COR-L47 (cell line): ENCODE measurements at regions not wholly inside any gene's neighbourhood (a gene's known extent, or its start where the extent isn't known, plus 50 kb on each side); places are given as distances from the start of the nearest gene placed in this dataset.

Experiments
- DNase-seq: peaks from one replicate; lab custom pipeline; 2025; lab: John Stamatoyannopoulos, UW

DNA sequence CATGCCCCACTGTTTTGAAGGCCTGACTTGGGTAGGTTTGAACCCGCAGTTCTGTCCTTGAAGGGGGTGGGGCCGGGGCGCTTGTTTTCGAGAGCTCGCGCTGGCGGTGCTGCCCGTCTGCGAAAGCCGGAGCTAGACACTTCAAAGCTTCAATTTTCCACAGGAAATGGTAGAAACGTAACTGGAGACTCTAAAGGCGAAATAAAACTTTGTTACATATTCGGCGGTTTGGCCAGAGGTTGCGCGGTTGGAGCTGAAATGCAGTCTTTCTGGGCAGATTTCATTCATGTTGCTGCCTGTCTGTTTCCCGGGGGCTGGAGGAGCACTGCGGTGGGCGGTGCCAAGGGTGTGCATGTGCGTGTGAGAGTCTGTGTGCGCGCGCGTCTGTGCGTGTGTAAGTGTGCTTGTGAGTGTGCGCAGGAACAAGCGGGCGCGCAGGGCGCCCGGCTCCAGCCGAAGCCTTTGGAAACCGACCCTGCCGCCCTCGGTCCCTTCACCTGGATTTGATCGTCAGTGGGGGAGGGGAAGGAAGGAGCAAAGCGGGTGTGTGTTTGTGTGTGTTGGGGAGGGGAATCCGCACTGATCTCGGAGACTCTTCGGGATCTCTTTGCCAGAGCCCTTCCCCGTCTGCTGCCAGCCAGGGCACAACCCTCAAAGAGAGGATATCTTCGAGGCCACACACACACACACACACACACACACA, 227.7 kb upstream of the CRY1 start:
- peak; percentile 24 for DNase-seq

DNA sequence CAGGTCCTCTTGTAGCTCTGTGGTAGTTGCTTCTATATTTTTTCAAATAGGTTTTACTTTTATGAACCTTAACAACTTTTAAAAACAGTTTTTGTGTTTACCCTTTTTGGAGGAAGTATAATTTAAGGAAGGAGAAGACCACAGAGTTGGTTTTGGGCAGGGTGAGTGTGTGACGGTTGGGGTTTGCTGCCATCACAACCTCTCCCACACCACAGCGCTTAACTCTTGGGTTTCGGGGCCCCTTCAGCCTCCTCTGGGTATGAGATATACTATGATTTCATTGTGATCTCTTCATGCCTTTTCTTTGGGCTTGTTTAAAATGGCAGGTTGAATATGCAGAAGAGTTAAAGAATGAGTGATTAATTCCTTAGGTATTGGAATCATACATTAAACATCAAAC, 228.7 kb upstream of the CRY1 start:
- DNase-seq = no peak

DNA sequence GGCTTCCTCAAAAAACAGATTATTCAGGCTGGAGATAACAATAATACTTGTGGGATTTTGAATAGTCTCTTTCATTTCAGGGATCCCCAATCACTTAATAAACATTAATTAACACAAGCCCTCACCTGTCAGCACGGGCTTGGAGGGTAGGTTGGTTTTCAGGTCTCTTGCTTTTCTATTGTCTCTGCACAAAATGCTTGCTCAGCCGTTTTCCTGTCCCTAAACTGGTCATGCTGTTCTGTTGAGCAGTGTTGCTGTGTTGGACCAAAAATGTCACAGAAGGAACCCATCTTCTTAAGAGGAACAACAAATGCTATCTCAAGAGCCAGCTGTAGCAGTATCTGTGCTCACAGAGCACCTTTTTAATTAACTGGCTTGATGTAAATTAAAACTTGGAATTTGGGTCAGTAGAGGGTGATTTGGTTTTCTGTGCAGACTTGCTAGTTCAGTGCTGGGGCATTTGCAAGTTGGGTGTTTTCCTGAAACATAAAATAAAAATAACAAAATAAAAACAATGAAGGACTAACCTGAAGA, 231.8 kb upstream of the CRY1 start:
- no peak for DNase-seq

DNA sequence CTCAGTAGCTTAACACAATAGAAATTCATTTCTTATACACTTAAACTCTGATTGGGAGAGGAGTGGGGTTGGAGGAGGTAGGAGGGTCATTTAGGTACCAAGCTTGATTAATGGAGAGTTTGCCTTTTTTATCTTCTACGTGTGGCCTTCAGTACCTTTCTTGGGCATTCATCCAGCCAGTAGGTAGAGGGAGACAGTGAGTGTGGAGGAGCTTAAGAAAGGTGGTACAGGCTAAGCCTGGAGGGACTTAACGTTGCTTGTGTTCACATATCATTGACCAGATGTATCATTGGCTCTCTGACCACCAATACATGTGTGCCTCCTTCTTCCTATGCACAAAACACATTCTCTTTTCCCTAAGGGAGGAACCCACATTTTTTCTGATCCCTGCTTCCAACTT, 232.9 kb upstream of the CRY1 start:
- no peak for DNase-seq

DNA sequence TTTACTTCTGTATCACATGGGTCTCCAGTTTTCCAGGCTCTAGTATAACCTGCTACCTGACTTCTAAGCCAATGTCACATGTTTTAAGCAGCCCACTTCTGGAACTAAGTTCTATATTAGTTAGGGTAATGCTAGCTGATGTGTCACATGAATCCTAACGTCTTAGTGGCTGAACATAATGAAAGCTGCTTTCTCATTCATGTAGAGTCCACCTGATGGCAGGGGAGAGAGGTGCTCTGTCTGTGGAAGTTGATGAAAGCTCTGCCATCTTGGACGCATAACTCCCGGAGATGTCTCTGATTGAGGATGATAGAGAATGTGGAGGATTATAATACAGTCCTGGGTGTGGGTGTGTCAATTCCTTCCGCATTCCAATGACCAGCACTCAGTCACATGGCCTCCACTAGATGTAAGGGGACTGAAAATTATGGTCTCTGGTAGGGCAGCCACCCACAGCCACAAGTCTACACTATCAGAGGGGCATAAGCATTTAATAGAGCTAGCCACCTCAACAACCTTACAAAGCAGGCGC, 234.4 kb upstream of the CRY1 start:
- no peak for DNase-seq

DNA sequence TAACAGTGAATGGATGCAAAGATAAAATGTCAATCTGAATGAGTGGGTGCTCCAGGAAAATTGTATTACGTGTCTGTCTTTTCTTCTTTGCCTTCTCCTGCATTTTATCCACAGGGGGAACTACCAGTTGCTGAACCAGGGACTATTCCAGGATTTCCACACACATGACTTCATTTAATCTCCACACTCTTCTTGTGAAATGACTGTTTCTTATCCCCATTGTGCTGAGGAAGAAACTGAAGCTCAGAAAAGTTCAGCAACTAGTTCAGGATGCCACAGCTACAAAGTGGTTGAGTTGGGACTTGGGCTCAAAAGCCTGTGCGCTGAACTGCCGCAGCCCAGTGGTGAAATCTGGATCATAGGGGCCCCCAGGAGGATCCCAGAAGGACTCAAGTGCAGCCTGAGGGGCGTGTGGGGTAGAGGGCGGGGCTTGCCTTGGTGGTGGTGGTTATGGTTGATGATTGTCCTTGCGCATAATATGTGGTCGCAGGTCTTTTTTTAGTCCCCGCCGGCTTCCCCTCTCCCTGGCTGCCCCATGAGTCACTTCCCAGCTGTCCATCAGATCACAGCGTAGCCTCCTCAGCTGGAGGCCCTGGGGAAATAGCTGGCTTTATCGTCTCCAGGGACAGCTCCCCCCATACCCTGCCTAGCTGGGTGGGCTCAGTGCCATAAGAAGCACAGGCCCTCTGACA, 235.2 kb upstream of the CRY1 start:
- no peak for DNase-seq

DNA sequence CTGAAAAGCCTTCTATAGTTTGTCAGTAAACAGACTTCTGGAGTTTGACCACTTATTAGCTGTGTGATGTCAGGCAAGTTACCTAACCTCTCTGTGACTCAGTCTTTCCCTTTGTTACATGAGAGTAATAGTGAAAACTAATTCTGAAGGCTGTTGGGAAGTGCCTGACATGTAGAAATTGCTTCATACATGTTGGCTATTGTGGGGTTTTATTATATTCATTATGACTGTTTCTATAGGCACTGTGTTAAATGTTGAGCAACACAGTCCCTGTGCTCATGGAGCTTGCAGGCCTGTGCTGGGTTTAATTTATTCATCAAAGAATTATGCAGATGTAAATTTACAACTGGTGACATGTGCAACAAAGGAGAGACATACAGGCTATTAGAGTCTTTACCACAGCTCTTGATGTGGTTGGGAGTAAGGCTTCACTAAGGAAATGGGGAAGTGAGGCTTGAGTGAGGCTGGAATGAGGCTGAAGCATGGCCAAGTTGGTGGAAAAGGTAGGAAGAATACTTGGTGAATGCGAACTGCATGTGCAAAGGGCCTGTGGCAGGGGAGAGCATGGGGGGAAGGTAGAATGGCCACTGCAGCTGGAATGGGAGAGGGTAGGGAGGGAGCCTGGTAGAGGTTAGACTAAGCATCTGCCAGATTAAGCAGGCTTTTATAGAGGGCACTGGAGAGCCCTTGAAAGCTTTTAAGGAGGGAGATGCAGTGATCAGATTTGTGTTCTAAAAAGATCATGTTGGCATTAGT, 236.4 kb upstream of the CRY1 start:
- no peak for DNase-seq

DNA sequence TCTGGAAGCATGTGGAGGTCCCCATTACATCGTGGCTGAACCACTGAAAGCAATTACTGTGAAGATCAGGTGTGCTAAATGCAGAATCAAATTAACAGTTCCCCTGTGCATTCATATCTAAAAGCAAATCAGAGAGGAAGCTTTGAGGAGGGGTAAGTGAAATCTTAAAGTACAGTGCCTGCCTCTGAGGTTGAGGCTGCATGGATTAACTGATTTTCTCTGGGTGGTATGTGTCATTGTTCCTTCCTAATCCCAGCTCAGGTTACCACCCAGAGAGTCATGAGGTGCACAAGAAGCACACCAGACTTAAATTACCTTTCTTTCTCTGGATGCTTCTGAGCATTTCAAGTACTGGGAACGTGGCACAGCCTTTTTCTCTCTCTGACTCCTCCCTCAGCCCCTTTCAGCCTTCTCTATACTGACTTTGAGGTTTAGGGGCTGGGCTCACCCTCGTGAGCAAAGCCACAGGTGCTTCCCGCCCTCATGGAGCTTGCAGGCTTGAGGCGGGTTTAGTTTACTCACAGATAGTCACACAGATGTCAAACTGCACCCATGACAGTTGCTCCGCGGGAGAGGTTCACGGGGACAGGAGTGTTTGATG, 237.6 kb upstream of the CRY1 start:
- DNase-seq = no peak

DNA sequence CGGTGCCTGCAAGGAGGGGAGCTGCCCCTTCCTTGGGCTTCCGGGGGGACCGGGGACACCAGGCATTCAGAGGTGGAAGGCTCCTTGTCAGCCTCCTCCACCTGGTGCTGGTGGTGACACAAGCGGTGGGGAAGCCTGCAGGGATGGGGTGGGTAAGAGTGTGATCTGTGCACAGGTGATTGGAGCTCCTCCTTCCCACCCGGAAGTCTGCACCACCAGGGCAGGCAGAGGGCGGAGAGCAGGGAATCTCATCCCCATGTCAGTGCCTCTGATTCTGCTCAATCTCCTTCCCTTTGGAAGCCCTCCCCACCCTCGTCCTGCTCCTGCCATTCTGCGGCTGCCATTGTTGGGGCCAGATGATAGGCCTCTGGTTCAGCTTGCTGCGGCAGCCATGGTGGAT, 238.1 kb upstream of the CRY1 start:
- no peak for DNase-seq

DNA sequence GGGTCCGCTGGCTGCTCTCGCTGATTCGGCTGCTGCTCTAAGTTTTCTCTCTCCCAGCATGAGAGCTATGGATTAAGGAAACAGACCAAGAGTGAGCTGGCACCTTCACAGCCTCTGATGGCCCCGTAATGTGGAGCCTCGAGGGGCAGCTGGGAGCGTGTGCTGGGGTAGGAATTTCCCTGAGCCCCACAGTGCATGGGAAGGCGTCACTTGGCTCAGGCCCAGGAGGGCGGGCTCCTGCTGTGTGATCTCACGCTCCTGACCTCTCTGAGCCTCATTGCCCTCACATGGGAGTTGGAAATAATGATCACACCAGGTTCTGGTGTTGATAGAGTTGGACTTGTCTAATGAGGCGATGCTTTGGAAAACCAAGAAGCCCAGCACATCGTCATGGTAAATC, 238.6 kb upstream of the CRY1 start:
- DNase-seq = no peak

DNA sequence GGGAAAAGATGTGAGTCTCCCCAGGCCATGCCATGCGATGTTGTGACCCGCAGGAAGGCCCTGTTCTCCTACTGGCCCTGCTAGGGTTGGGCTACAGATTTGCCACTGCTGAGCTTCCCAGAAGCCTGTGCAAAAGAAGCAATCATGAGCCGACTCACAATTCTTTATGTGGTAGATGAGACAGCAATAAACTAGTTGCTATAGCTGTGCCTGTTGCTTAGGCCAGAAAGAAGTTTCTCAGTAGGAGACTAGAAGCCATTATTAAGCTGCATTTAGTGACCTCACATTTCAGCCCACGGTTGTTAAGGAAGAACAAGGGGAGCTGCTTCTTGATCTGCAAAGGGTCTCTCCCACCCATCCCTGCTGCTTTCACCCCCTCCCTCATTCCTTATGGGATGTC, 239.4 kb upstream of the CRY1 start:
- no peak for DNase-seq

DNA sequence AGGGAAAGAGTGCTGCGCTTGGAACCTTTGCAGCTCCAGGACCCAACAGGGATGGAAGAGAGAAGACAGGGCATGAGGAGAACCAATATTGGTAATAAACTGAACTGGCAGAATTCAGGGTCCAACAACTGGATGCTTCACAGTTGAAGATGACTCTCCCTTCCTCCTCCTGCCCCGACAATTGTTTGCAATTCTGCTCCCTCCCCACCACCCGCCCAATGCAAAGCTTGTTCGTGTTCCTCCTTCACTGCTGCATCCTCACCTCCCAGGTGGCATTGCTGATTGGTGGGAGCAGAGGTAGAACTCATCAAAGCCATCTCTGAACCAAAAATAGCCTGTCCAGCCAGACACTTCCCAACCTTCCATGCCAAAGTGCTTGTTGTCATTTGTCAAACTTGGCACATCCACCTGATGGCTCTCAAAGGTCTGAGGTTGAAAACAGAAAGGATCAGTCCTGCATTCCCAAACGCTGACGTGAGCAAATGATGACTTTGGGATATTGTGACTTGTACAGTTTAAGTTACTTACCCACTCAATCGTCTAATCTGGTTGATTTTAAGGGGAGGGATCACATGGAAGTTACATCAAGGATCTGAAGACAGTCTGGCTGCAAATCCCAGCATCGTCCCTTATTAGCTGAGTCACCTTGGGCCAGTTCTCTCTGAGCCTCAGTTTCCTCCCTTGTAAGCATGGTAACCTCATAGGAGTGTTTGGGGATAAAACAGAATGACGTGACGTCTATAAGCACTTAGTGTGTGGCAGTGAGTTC, 242.6 kb upstream of the CRY1 start:
- no peak for DNase-seq

DNA sequence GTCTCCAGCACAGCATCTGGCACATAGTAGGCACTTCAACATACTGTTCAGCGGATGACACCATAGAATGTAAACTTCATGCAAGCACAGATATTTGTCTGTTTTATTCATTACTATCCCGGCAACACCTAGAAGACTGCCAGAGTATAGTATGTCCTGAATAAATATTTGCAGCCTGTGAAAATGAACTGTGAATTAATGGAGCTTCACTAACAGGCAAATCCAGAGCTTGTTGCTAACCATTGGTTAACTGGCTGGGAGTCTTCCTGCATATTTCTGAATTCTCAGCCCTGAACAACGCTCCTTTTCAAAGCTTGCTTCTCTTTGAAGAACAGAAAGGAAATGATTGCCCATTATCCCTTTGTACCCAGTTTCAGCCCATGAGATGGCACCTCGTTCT, 243.3 kb upstream of the CRY1 start:
- no peak for DNase-seq

DNA sequence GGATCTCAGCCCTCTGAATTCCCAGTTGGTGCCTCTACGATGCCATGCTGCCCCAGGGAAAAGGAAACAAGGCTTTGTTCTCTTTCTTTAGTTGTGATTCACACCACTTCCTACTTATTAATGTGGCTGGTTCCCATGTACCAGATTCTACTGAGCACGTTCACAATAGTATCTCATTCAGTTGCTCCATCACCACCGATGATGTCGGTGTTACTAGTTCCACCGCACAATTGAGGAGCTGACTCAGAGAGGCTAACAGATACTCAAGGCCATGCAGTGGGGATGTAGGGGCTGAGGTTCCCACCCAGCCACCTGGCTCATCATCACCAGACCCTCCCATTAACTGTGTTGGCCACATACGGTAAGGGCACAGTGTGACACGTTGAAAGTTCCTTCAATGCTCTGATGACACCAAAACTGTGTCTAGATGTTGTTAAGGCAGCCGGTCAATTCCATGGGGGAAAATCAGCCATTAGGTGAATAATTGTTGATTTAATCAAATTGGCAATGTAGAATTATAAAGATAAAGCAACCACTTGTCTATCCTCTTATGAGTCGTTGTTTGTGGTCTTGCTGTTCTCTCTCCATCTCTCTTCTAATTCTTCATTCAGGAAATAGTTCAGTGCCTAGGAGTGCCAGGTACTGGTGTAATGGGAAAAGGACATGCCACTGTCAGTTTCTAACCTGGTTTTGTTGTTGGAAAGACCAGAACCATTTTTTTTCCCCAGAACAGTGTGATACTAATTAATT, 244.2 kb upstream of the CRY1 start:
- no peak for DNase-seq

DNA sequence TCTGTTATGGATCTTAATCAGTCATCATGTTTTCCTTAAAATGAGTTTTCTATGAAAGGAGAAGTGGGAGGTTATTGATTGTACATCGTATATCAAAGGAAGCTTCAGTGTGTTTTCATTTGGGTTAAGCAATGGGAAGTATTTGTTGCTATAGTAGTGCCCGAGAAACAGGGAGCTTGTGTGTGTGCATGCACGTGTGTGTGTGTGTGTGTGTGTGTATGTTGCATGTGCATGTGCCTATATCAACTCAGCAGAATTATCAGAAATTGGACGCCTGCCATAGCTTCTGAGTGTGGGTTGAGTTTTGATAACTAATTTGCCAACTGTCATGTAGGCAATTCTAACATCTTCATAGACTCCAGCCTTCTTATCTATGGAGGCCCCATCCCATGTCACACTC, 246.1 kb upstream of the CRY1 start:
- no peak for DNase-seq

DNA sequence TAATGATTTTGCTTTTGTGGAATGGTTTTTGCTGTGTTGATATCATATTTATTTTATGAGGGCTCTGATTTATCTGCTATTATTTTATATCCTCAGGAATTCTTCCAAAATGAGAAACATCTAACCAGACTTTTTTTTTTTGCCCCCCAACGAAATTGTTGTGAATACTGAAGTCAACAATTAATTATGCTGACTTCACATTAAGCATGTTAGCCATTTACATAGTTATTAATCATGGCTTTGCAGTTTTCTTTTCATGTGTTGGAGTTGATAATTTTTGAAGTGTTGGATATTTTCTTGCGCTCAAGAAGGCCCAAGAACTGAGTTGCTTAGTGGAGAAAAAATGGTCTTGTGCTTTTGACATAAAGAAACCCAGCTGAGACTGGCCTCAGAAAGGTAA, 246.6 kb upstream of the CRY1 start:
- DNase-seq = no peak

DNA sequence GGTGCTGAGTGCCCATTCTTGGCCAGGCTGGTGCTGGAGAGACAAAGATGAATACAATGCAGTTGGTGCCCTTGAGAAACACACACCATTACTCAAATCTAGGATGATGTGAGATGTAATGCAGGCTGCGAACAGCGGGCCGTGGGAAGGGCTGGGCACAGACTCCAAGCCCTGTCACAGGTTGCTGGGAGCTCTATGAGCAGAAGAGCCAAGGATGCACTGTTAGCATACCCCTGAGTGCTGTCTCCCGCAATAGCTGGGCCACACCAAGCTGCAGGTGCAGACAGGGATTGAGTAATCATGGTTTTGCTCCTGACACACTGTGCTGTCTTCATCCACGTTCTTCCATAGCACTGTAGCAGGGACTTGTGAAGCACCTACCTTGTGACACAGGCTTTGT, 247.5 kb upstream of the CRY1 start:
- no peak for DNase-seq

DNA sequence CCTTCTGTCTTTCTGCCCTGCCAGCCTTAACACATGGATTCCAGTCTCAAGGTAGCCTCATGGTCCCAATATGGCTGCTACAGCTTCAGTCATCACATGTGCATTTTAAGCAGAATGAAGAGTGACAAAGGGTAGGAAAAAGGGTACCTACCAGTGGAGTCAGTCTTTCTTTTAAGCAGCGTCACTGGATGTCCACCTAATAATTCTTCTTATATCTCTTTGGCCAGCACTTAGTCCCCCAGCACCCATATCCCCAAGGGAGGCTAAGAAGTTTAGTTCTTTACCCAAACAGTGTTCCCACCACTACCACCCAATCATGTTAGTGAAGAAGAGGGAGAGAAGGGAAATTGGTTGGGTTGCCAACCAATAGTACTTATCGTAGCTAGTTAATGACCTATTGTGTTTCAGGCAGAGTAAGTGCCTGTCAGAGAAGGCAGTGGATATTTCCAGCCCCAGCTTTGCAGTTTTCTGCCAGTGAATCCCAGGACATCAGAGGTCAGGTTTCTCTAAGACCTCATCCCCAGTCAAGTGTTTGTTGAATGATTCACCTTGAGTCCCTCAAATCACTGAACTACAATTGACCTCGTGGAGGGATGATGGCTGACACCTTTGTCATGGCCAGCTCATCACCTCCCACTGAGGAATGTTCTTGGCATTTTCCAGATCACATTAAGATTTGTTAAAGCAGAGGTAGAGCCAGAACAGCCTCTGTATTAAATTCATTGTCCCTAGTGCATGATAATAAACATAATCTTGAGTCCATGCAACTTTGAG, 250.9 kb upstream of the CRY1 start:
- DNase-seq = no peak

DNA sequence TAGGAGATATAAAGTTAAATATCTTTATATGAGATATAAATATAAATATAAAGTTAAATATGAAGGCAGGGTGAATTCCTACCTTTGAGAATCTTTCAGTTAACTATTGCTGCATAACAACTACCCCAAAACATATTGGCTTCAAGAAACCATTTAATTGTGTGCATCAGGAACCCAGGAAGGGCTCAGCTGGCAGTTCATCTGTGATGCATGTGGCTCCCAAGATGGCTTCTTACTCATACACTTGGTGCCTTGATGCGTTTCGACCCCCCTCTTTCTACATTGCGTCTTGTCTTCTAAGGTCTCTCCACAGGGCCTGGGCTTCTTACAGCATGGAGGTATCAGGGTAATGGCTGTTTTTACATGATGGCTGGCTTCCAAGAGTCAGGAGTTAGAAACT, 253.9 kb upstream of the CRY1 start:
- DNase-seq = no peak
